HEK293 (cell line): ENCODE measurements at regions not wholly inside any gene's neighbourhood (a gene's known extent, or its start where the extent isn't known, plus 50 kb on each side); places are given as distances from the start of the nearest gene placed in this dataset.

Experiments
- ATF2 ChIP-seq: fragments of 450-650 bp; formaldehyde crosslinking; IDR thresholded peaks from 2 replicates; pipeline ENCODE4 v1.5.1; 2016; ENCODE audit warnings: missing biosample characterization, missing genetic modification characterization, low read depth
- CTCF ChIP-seq: fragments of 450-650 bp; formaldehyde crosslinking; IDR thresholded peaks from 2 replicates; pipeline ENCODE4 v1.5.1; 2016; ENCODE audit warnings: missing biosample characterization, missing genetic modification characterization
- HOXA7 ChIP-seq: sonication (generic); formaldehyde crosslinking; IDR thresholded peaks from 2 replicates; pipeline ENCODE4 v1.8.1; 2022; ENCODE audit warnings: missing genetic modification reagents, borderline replicate concordance
- PATZ1 ChIP-seq: fragments of 450-650 bp; formaldehyde crosslinking; IDR thresholded peaks from 2 replicates; pipeline ENCODE4 v1.5.1; 2016; ENCODE audit warnings: missing biosample characterization, missing genetic modification characterization
- SETDB1 ChIP-seq: IDR thresholded peaks from one replicate; pipeline ENCODE4 v1.6.1; 2017; ENCODE audit warnings: mild to moderate bottlenecking, low read length, moderate library complexity, mixed read lengths; ENCODE audit not compliant: insufficient read length
- YY1 ChIP-seq: fragments of 450-650 bp; formaldehyde crosslinking; IDR thresholded peaks from 2 replicates; pipeline ENCODE4 v1.5.1; 2018; ENCODE audit warnings: missing biosample characterization, missing genetic modification characterization
- ZBTB17 ChIP-seq: fragments of 450-650 bp; formaldehyde crosslinking; IDR thresholded peaks from 2 replicates; pipeline ENCODE4 v1.5.1; 2016; ENCODE audit warnings: missing biosample characterization, missing genetic modification characterization
- ZNF501 ChIP-seq: fragments of 450-650 bp; formaldehyde crosslinking; IDR thresholded peaks from 2 replicates; pipeline ENCODE4 v1.5.1; 2016; ENCODE audit warnings: missing biosample characterization, missing genetic modification characterization
- ZNF585B ChIP-seq: fragments of 450-650 bp; formaldehyde crosslinking; IDR thresholded peaks from 2 replicates; pipeline ENCODE4 v1.5.1; 2016; ENCODE audit warnings: missing biosample characterization, missing genetic modification characterization
- ZNF639 ChIP-seq: fragments of 450-650 bp; formaldehyde crosslinking; IDR thresholded peaks from 2 replicates; pipeline ENCODE4 v1.5.1; 2016; ENCODE audit warnings: missing biosample characterization, missing genetic modification characterization
- ZNF654 ChIP-seq: fragments of 450-650 bp; formaldehyde crosslinking; IDR thresholded peaks from 2 replicates; pipeline ENCODE4 v1.5.1; 2016; ENCODE audit warnings: low read depth, missing biosample characterization, missing genetic modification characterization

GRCh38 chr5:88552426-88552825 is 283.8 kb upstream of the TMEM161B start:
- TF ChIP-seq ZBTB17 (tag by site-specific recombination), result no peak
- TF ChIP-seq ZNF501 (tag by site-specific recombination), result no peak
- no peak for TF ChIP-seq PATZ1 (tag by site-specific recombination)
- no peak for TF ChIP-seq CTCF (tag by site-specific recombination)
- no peak for TF ChIP-seq ZNF639 (tag by site-specific recombination)
- no peak for TF ChIP-seq HOXA7 (CRISPR knock-in tag)
- no peak for TF ChIP-seq YY1 (tag by site-specific recombination)
- no peak for TF ChIP-seq ZNF654 (tag by site-specific recombination)
- TF ChIP-seq ZNF585B (tag by site-specific recombination), result no peak
- TF ChIP-seq SETDB1, result no peak
- no peak for TF ChIP-seq ATF2
